Neural cell (in vitro differentiated cells): ENCODE measurements at regions not wholly inside any gene's neighbourhood (a gene's known extent, or its start where the extent isn't known, plus 50 kb on each side); places are given as distances from the start of the nearest gene placed in this dataset.

Experiments used
- H2AFZ ChIP-seq: fragments of 200-600, 300-800 bp; sonication (generic), shearing (Covaris generic); 2 replicates; pipeline ENCODE4 v1.6.0; 2014; ENCODE audit warnings: low read depth, mild to moderate bottlenecking, antibody characterized with exemption, low read length, moderate library complexity
- H3F3A ChIP-seq: fragments of 200-600 bp; shearing (Covaris generic); 2 replicates; pipeline ENCODE4 v1.6.1; 2016; ENCODE audit warnings: mild to moderate bottlenecking, moderate library complexity, mixed read lengths, antibody characterized with exemption, low read length; ENCODE audit not compliant: insufficient read depth, poor library complexity, severe bottlenecking
- H3K27ac ChIP-seq: fragments of 200-600, 300-800 bp; sonication (generic), shearing (Covaris generic); 2 replicates; pipeline ENCODE4 v1.5.1; 2014; ENCODE audit warnings: mild to moderate bottlenecking, low read length, moderate library complexity
- H3K27me3 ChIP-seq: fragments of 300-800, 200-600 bp; sonication (generic), shearing (Covaris generic); 2 replicates; pipeline ENCODE4 v1.6.0; 2014; ENCODE audit warnings: mild to moderate bottlenecking, low read depth, low read length, moderate library complexity; ENCODE audit not compliant: insufficient read depth
- H3K36me3 ChIP-seq: fragments of 300-800, 200-600 bp; sonication (generic), shearing (Covaris generic); 2 replicates; pipeline ENCODE4 v1.5.1; 2014; ENCODE audit warnings: mild to moderate bottlenecking, antibody characterized with exemption, low read length, moderate library complexity; ENCODE audit not compliant: insufficient read depth
- H3K4me2 ChIP-seq: fragments of 300-800, 200-600 bp; sonication (generic), shearing (Covaris generic); 2 replicates; pipeline ENCODE4 v1.6.0; 2014; ENCODE audit warnings: mild to moderate bottlenecking, low read length
- H3K4me3 ChIP-seq: fragments of 300-800, 200-600 bp; sonication (generic), shearing (Covaris generic); 2 replicates; pipeline ENCODE4 v1.5.1; 2014; ENCODE audit warnings: mild to moderate bottlenecking, low read length, moderate library complexity
- H3K79me2 ChIP-seq: fragments of 200-600 bp; shearing (Covaris generic); replicated peaks from 2 replicates; pipeline ENCODE4 v1.6.0; 2014; ENCODE audit warnings: mild to moderate bottlenecking, low read length, moderate library complexity; ENCODE audit not compliant: insufficient read depth
- H3K9ac ChIP-seq: fragments of 300-800, 200-600 bp; sonication (generic), shearing (Covaris generic); 2 replicates; pipeline ENCODE4 v1.6.1; 2016; ENCODE audit warnings: mild to moderate bottlenecking, low read length, mixed read lengths
- H3K9me2 ChIP-seq: fragments of 200-600 bp; shearing (Covaris generic); 2 replicates; pipeline ENCODE4 v1.6.1; 2016; ENCODE audit warnings: mild to moderate bottlenecking, low read length, mixed read lengths; ENCODE audit not compliant: insufficient read depth
- H3K9me3 ChIP-seq: fragments of 200-600, 300-800 bp; sonication (generic), shearing (Covaris generic); 2 replicates; pipeline ENCODE4 v1.6.1; 2016; ENCODE audit warnings: mild to moderate bottlenecking, mixed run types, low read length, moderate library complexity, mixed read lengths
- H4K20me1 ChIP-seq: fragments of 200-600 bp; shearing (Covaris generic); 2 replicates; pipeline ENCODE4 v1.6.1; 2016; ENCODE audit warnings: mild to moderate bottlenecking, mixed run types; ENCODE audit not compliant: insufficient read depth
- CTCF ChIP-seq: fragments of 450-650 bp; IDR thresholded peaks from 2 replicates; pipeline ENCODE4 v1.5.1; 2014; ENCODE audit warnings: antibody characterized with exemption, mild to moderate bottlenecking, moderate library complexity; ENCODE audit not compliant: poor library complexity, severe bottlenecking
- EP300 ChIP-seq: fragments of 450-650 bp; conservative IDR thresholded peaks from 2 replicates; pipeline ENCODE4 v1.6.1; 2014; ENCODE audit warnings: antibody characterized with exemption, mild to moderate bottlenecking, moderate library complexity; ENCODE audit not compliant: poor library complexity, severe bottlenecking
- EZH2 ChIP-seq: fragments of 200-600, 300-800 bp; shearing (Covaris generic), sonication (generic); IDR thresholded peaks from 2 replicates; pipeline ENCODE4 v1.6.1; 2014; ENCODE audit warnings: antibody characterized with exemption, low read length, borderline replicate concordance, mild to moderate bottlenecking; ENCODE audit not compliant: insufficient read depth, poor library complexity, severe bottlenecking
- MXI1 ChIP-seq: fragments of 450-650 bp; conservative IDR thresholded peaks from 2 replicates; pipeline ENCODE4 v1.6.1; 2014; ENCODE audit warnings: antibody characterized with exemption, mild to moderate bottlenecking; ENCODE audit not compliant: poor library complexity, severe bottlenecking
- POLR2AphosphoS5 ChIP-seq: IDR thresholded peaks from 2 replicates; pipeline ENCODE4 v1.6.1; 2012
- RAD21 ChIP-seq: fragments of 450-650 bp; conservative IDR thresholded peaks from 2 replicates; pipeline ENCODE4 v1.6.1; 2014; ENCODE audit warnings: antibody characterized with exemption, mild to moderate bottlenecking, moderate library complexity
- REST ChIP-seq: IDR thresholded peaks from 2 replicates; pipeline ENCODE4 v1.6.1; 2012; ENCODE audit warnings: borderline replicate concordance
- SMC3 ChIP-seq: fragments of 450-650 bp; conservative IDR thresholded peaks from 2 replicates; pipeline ENCODE4 v1.6.1; 2014; ENCODE audit warnings: antibody characterized with exemption, mild to moderate bottlenecking, moderate library complexity; ENCODE audit not compliant: poor library complexity
- TAF1 ChIP-seq: IDR thresholded peaks from 2 replicates; pipeline ENCODE4 v1.6.1; 2012; ENCODE audit warnings: low read depth

DNA sequence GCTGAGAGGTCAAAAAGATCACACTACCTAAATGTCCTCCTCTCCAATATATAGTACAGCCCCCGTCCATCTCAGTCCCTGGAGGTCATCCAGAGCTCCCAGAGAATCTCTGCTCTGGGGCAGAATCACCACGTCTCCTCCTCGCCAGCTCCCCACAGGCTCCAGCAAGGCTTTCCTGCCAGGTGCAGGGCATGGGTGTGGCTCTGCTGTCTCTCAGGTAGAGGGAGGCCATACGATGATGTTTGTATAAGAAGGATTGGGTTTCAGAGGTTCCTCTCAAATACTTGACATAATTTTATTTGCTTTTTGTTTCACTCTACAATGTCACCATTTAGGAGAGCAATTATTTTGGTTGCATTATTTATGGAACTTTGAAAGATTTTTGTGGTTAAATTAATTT lies 98.3 kb upstream of the PRSS58 start:
- no peaks in the 10 kb centered on the region for H3K27me3 ChIP-seq
- H3K9ac ChIP-seq, result no peak overlapping the region
- H3F3A ChIP-seq, result no peaks in the 10 kb centered on the region
- no peaks in the 10 kb centered on the region for H3K36me3 ChIP-seq
- no peak overlapping the region for H3K4me3 ChIP-seq
- no peak overlapping the region for H3K4me2 ChIP-seq
- H3K27ac ChIP-seq, result no peak overlapping the region
- TF ChIP-seq RAD21, result no peak
- no peak for TF ChIP-seq POLR2AphosphoS5
- TF ChIP-seq EZH2, result no peak
- no peak for TF ChIP-seq EP300
- no peak for TF ChIP-seq REST
- no peak for TF ChIP-seq MXI1
- no peak for TF ChIP-seq CTCF
- no peaks in the 10 kb centered on the region for H4K20me1 ChIP-seq
- no peaks in the 10 kb centered on the region for H3K9me2 ChIP-seq
- H2AFZ ChIP-seq, result no peak overlapping the region
- no peaks in the 10 kb centered on the region for H3K9me3 ChIP-seq
- H3K79me2 ChIP-seq, result no peaks in the 10 kb centered on the region

DNA sequence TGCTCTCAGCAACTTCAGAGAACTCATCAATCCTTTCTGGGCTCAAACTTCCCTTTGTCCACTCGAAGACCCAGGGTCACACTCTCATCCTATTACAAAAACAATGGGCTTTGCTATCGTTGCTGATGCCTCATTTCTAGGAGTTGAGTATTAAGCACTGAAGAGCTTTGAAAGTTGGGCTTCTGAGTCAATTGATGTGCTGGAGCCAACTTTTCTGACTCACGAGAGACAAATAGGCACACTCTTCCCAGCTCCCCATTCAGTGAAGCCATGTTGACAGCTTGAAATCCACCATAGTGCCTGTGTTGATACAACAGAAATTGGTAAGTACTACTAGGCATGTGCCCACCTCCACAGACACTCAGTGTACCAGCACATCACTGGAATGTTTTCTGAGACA lies 97.5 kb upstream of the PRSS58 start:
- TF ChIP-seq MXI1, result no peak
- no peak for TF ChIP-seq TAF1
- TF ChIP-seq EP300, result no peak
- no peak for TF ChIP-seq SMC3
- no peak for TF ChIP-seq EZH2
- TF ChIP-seq RAD21, result no peak
- no peak for TF ChIP-seq REST
- Histone ChIP-seq H4K20me1 (no peaks in the 10 kb centered on the region), H3K27me3 (no peaks in the 10 kb centered on the region), H3K4me2 (no peak overlapping the region), H3K9me3 (no peaks in the 10 kb centered on the region), H3K36me3 (no peaks in the 10 kb centered on the region), H3K4me3 (no peak overlapping the region), H3K9me2 (no peaks in the 10 kb centered on the region), H3K9ac (no peak overlapping the region), H3K79me2 (no peaks in the 10 kb centered on the region), H3K27ac (no peak overlapping the region), H3F3A (no peaks in the 10 kb centered on the region), H2AFZ (no peak overlapping the region)
